Omental fat pad (tissue), 3 donors: ENCODE measurements at regions not wholly inside any gene's neighbourhood (a gene's known extent, or its start where the extent isn't known, plus 50 kb on each side); places are given as distances from the start of the nearest gene placed in this dataset.

Experiments
- ATAC-seq: fragments of 150-250 bp; one replicate; pipeline ENCODE4 v1.9.1; 2016; ENCODE audit warnings: mild to moderate bottlenecking, moderate library complexity; ENCODE audit not compliant: low FRiP score
- DNase-seq: peaks from one replicate; pipeline ENCODE4 v3.0.0-alpha.2; 2019; ENCODE audit warnings: low spot score
- CTCF ChIP-seq, 3 donors: fragments of 450-650 bp; IDR thresholded peaks; one replicate each; pipeline ENCODE4 v1.5.1; 2016 to 2017; ENCODE audit warnings: antibody characterized with exemption in 3 of 3, mild to moderate bottlenecking in 3 of 3, moderate library complexity in 2 of 3

- no peak for TF ChIP-seq CTCF (IDR thresholded peaks at IDR 0.05)
- ATAC-seq (no peak), DNase-seq (no peak)
Measured at GRCh38 chr10:128377364-128377987, 251.3 kb upstream of the MKI67 start.

GRCh38 chr10:128377988-128378387 is 251.8 kb upstream of the MKI67 start:
- no peak for TF ChIP-seq CTCF (IDR thresholded peaks at IDR 0.05)
- DNase-seq: no peak
- no peak for ATAC-seq

GRCh38 chr10:128380946-128381345 is 254.7 kb upstream of the MKI67 start:
- DNase-seq: no peak
- no peak for TF ChIP-seq CTCF (IDR thresholded peaks at IDR 0.05)
- ATAC-seq: no peak

GRCh38 chr10:128382225-128382624 is 256.0 kb upstream of the MKI67 start:
- DNase-seq (no peak), ATAC-seq (no peak)
- no peak for TF ChIP-seq CTCF (IDR thresholded peaks at IDR 0.05)

GRCh38 chr10:128384831-128385230 is 258.6 kb upstream of the MKI67 start:
- ATAC-seq (no peak), DNase-seq (no peak)
- TF ChIP-seq CTCF (IDR thresholded peaks at IDR 0.05): no peak

GRCh38 chr10:128386231-128386630 is 260.0 kb upstream of the MKI67 start:
- TF ChIP-seq CTCF (IDR thresholded peaks at IDR 0.05): no peak
- ATAC-seq: no peak
- DNase-seq: no peak

- TF ChIP-seq CTCF (IDR thresholded peaks at IDR 0.05): no peak
- ATAC-seq (no peak), DNase-seq (no peak)
Measured at GRCh38 chr10:128386816-128387604, 260.8 kb upstream of the MKI67 start.
